ENCODE measurements at regions not wholly inside any gene's neighbourhood (a gene's known extent, or its start where the extent isn't known, plus 50 kb on each side); places are given as distances from the start of the nearest gene placed in this dataset.

DNA sequence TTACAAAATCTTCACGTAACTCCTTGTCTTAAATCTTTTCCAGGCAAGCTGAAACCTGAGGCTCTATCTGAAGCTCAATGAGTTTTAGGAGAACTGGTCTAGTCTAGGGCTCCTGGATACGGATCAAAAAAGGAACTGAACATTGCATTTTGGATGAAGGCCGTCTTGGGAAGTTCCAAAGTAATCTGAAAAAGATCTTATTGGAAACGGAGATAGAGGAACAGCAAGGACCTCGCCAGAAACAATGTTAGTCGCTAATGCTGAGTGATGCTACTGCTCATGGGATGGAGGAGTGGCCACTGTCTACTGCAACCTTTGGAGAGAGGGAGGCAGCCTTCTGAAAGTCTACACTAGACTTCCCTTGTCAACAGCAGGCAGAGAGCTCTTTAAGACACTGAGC lies 91.4 kb upstream of the ATXN1 start:
- CTCF ChIA-PET, result no interaction called here
- peaks cover under 1% of the 10 kb centered on the region for H3K9me3 Mint-ChIP-seq
- H3K4me3 Mint-ChIP-seq, result no peak overlapping the region

DNA sequence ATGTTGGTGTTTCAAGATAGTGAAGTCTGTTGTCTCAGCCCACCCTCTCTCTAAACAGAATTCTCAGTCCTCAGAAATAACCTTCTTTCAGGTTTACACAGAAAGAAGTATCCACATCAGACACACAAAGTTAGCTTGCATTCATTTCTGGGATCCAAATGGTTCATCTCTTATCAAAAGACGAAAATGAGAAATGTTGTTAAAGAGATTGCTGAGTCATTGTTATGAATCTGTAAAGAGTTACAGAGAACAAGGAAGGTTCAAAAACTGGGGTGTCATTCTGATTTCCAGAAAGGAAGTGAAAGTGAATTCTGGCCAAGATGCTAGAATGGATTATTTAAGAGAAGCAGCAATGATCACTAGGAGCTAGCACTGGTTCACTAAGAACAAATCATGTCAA lies 90.5 kb upstream of the ATXN1 start:
- Mint-ChIP-seq H3K36me3 (ENCODE audit: low read depth) (no peaks in the 10 kb centered on the region), H3K9me3 (no peaks in the 10 kb centered on the region), H3K27me3 (peaks cover 12% of the 10 kb centered on the region), H3K4me3 (no peak overlapping the region), H3K4me1 (peaks cover 46% of the 10 kb centered on the region), H3K27ac (no peak overlapping the region)
- ChIA-PET POLR2A (no interaction called here), CTCF (no interaction called here)
- DNase-seq, result no peak

More for the DNA sequence above, 91.4 kb upstream of the ATXN1 start:
- Mint-ChIP-seq H3K27ac (no peak overlapping the region), H3K36me3 (ENCODE audit: low read depth) (no peaks in the 10 kb centered on the region), H3K27me3 (peaks cover 12% of the 10 kb centered on the region), H3K4me1 (peaks cover 47% of the 10 kb centered on the region)
- DNase-seq, result no peak
- POLR2A ChIA-PET, result no interaction called here

DNA sequence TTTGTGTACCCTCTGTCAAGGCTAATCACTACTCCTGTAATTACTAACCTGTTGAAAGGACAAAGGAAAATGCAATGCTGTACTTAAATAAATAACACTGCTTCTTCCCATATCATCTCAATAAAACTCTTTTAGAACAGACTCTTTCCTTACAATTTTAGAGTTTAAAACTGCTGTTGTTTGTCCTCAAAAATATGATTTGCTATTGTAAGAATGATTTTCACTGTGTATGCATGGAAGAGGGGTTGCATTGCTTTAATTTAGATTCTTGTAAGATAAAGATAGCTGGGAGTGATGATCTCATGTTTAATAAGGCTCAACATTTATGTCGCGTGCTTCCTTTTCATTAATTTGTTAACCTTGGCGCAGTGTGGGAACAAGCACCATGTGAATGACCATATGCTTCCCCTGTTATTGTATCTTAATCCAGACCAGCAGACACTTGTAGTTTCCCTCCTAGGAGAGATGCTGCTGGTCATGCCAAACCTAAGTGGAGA lies 89.8 kb upstream of the ATXN1 start:
- peaks cover 46% of the 10 kb centered on the region for H3K4me1 Mint-ChIP-seq
- H3K27ac Mint-ChIP-seq, result no peak overlapping the region
- H3K4me3 Mint-ChIP-seq, result no peak overlapping the region
- peaks cover 10% of the 10 kb centered on the region for H3K27me3 Mint-ChIP-seq
- DNase-seq, result no peak
- no peaks in the 10 kb centered on the region for H3K36me3 Mint-ChIP-seq (ENCODE audit: low read depth)
- ChIA-PET POLR2A (interaction anchor here (1.2 kb wide), 1 partner anchor 14 kb away, joined by 3 read pairs; no protein-coding TSS in a partner anchor), CTCF (no interaction called here)
- H3K9me3 Mint-ChIP-seq, result no peaks in the 10 kb centered on the region

DNA sequence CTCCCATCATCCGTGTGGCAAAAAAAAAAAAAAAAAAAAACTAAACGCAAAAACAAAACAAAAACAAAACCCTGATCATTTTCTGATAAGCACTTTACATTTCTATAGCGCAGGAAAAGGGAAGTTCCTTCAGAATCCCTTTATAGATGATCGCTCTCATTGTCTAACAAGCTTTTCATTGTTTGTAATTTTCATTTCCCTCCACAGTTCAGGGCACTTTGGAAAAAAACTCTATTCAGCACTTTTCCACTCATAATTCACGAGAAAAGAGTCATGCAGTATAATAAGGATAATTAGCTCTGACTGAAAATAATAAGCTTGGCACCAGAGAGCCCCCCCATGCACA lies 89.4 kb upstream of the ATXN1 start:
- H3K4me1 Mint-ChIP-seq, result peaks cover 46% of the 10 kb centered on the region
- peaks cover 10% of the 10 kb centered on the region for H3K27me3 Mint-ChIP-seq
- no peak overlapping the region for H3K27ac Mint-ChIP-seq
- H3K36me3 Mint-ChIP-seq (ENCODE audit: low read depth), result no peaks in the 10 kb centered on the region
- ChIA-PET CTCF (no interaction called here), POLR2A (interaction anchor here (1.2 kb wide), 1 partner anchor 13 kb away, joined by 3 read pairs; no protein-coding TSS in a partner anchor)
- H3K9me3 Mint-ChIP-seq, result no peaks in the 10 kb centered on the region
- no peak for DNase-seq
- H3K4me3 Mint-ChIP-seq, result no peak overlapping the region

DNA sequence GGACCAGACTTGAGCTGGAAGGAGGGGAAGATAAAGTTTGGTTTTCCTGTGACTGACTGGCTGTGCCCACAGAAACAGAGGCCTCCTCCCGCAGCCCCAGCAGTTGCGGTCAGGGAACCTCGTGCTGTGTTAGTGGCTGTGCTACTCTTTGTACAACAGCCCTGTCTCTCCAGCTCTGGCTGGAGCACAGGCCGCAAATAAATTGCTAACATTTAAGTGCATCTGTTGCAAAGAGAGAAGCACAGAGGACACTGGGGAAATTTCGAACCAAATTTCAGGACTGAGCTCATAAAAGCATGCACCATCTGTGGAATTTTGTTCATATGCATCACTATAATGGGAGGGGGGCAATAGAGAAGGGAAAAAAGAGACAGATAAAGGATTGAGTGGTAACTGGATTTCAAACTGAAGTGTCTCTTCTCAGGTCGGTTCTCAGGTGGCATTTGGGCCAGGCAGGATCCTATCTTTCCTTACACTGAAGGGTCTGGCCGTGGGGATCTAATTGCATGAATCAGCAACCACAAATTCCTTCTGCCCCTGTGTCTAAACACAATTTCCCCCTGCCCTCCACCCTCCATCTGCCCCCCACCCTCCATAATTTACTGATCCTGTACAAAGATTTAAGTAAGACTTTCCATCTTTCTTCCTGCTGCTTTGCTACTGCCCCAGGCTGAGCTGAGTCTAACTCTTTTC lies 88.9 kb upstream of the ATXN1 start:
- H3K9me3 Mint-ChIP-seq, result no peaks in the 10 kb centered on the region
- no peak overlapping the region for H3K27ac Mint-ChIP-seq
- no peak for DNase-seq
- peaks cover 10% of the 10 kb centered on the region for H3K27me3 Mint-ChIP-seq
- ChIA-PET POLR2A (interaction anchor here (1.2 kb wide), 1 partner anchor 13 kb away, joined by 3 read pairs; no protein-coding TSS in a partner anchor), CTCF (no interaction called here)
- peaks cover 43% of the 10 kb centered on the region for H3K4me1 Mint-ChIP-seq
- no peak overlapping the region for H3K4me3 Mint-ChIP-seq
- H3K36me3 Mint-ChIP-seq (ENCODE audit: low read depth), result no peaks in the 10 kb centered on the region

DNA sequence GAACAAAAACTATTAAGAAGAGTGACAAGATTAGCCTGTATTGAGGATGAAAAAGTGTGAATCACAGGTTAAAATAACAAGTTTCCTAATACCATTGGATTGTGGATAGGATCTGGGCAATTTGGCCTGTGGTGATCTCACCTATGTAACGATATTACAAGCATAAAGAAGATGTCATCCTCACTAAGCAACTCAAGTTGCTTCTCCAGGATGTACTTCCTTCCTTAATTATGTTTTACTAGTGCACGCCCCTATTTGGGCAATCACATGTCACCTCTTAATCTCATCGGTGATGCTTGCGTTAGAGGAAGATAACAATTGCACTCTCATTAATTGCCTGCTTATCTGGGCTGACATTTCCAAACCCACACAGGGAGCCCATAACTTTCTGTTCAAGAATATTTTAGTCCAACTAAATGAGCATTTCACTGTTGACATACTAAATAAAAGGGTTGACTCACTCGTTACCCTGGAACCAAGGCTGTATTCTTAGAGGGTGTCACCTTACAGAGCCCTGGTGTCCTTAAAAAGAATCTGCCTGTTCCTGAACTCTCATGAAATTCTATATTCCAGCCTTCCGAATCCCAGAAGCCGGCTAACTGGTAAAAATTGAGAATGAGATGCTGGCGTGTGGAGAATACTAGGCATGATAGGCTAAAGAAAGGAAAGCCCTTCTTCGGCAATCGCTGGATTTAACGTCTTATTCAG lies 88.2 kb upstream of the ATXN1 start:
- no peak for DNase-seq
- peaks cover 10% of the 10 kb centered on the region for H3K27me3 Mint-ChIP-seq
- no peaks in the 10 kb centered on the region for H3K36me3 Mint-ChIP-seq (ENCODE audit: low read depth)
- no peaks in the 10 kb centered on the region for H3K9me3 Mint-ChIP-seq
- ChIA-PET POLR2A (interaction anchor here (1.2 kb wide), 1 partner anchor 12 kb away, joined by 3 read pairs; no protein-coding TSS in a partner anchor), CTCF (no interaction called here)
- peaks cover 37% of the 10 kb centered on the region for H3K4me1 Mint-ChIP-seq
- H3K27ac Mint-ChIP-seq, result no peak overlapping the region
- H3K4me3 Mint-ChIP-seq, result no peak overlapping the region

DNA sequence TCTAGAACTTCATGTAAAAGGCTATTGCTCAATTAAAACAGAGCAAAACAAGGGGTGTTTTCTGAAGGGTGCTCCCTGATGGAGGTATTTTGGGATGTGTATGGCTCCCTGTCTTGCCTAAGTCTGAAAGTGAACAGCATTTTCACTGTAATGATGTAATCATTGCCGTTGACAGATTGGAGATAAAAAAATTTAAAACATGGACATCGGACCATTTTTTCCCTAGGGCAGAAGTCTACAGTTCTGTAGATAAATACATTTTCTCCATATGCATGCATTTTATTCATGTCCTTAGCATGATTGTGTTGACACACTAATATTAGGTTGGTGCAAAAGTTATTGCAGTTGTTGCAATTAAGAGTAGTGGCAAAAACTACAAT lies 85.1 kb upstream of the ATXN1 start:
- no peak for DNase-seq
- H3K27ac Mint-ChIP-seq, result no peak overlapping the region
- H3K4me1 Mint-ChIP-seq, result peaks cover 28% of the 10 kb centered on the region
- no peaks in the 10 kb centered on the region for H3K9me3 Mint-ChIP-seq
- no peaks in the 10 kb centered on the region for H3K36me3 Mint-ChIP-seq (ENCODE audit: low read depth)
- peaks cover 11% of the 10 kb centered on the region for H3K27me3 Mint-ChIP-seq
- no peak overlapping the region for H3K4me3 Mint-ChIP-seq
- POLR2A ChIA-PET, result no interaction called here
- CTCF ChIA-PET, result interaction anchor here (1.1 kb wide), 1 partner anchor 10 kb away, joined by 3 read pairs; no protein-coding TSS in a partner anchor

DNA sequence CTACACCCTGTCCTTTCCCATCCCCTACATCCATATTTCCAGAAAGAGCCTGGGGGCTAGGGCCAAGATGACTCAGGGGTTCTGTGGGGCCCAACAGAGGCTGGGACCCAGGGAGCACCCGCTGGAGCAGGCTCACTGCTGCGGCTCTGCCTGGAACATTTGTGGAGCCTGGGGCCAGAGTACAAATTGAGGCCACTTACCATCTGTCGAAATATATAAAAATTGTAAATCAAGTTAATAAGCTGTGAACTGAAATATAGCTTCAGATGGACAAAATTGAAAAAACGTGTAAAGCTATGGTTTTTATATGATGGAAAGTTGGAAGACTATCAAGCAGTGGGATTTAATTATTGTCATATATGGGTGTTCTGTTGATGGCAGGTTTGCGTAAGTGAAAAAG lies 82.9 kb upstream of the ATXN1 start:
- Mint-ChIP-seq H3K27me3 (peaks cover 8% of the 10 kb centered on the region), H3K27ac (no peak overlapping the region), H3K4me3 (no peak overlapping the region), H3K36me3 (ENCODE audit: low read depth) (no peaks in the 10 kb centered on the region), H3K4me1 (peaks cover 16% of the 10 kb centered on the region), H3K9me3 (no peaks in the 10 kb centered on the region)
- CTCF ChIA-PET, result no interaction called here
- POLR2A ChIA-PET, result no interaction called here
- DNase-seq, result no peak

DNA sequence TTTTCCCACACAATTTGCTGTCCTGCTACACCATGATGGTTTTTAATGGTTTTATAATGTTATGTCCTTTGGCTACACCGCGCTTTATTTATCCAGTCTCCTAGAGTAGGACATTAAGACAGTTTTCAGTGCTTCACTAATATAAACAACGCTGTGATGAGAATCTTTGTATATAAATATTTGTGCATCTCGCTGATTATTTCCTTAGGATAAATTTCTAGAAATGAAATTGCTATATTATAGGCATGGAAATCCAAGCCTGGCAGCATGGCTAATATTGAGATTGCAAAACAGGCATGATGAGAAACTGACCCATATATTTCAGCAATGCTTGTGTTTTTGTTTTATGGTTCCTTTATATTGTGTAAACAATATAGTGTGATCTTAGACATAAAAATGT lies 81.4 kb upstream of the ATXN1 start:
- ChIA-PET CTCF (no interaction called here), POLR2A (no interaction called here)
- no peaks in the 10 kb centered on the region for H3K36me3 Mint-ChIP-seq (ENCODE audit: low read depth)
- DNase-seq, result no peak
- peaks cover 8% of the 10 kb centered on the region for H3K27me3 Mint-ChIP-seq
- H3K9me3 Mint-ChIP-seq, result no peaks in the 10 kb centered on the region
- no peak overlapping the region for H3K4me3 Mint-ChIP-seq
- H3K27ac Mint-ChIP-seq, result no peak overlapping the region
- H3K4me1 Mint-ChIP-seq, result peaks cover 20% of the 10 kb centered on the region

DNA sequence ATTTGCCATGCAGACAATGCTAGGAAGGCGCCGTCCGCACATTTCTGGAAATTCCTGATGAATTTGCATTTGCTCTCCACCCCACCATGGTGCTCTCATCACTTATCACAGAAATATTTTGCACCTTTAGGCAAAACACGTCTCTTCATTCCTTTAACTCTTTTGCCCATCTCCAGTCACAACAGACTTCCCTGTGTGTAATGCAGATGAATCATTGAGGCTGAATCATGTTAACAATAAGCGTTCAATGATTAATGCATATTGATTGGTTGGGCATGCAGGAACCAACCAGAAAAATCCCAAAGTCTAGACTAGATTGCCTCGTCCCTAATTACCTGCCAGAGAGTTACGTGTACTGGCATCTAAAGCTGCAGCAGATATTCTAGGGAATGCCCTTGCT lies 80.0 kb upstream of the ATXN1 start:
- H3K9me3 Mint-ChIP-seq, result no peaks in the 10 kb centered on the region
- H3K27ac Mint-ChIP-seq, result no peak overlapping the region
- H3K4me3 Mint-ChIP-seq, result no peak overlapping the region
- CTCF ChIA-PET, result no interaction called here
- H3K27me3 Mint-ChIP-seq, result peaks cover 8% of the 10 kb centered on the region
- DNase-seq, result no peak
- no peaks in the 10 kb centered on the region for H3K36me3 Mint-ChIP-seq (ENCODE audit: low read depth)
- POLR2A ChIA-PET, result no interaction called here
- H3K4me1 Mint-ChIP-seq, result peaks cover 35% of the 10 kb centered on the region

DNA sequence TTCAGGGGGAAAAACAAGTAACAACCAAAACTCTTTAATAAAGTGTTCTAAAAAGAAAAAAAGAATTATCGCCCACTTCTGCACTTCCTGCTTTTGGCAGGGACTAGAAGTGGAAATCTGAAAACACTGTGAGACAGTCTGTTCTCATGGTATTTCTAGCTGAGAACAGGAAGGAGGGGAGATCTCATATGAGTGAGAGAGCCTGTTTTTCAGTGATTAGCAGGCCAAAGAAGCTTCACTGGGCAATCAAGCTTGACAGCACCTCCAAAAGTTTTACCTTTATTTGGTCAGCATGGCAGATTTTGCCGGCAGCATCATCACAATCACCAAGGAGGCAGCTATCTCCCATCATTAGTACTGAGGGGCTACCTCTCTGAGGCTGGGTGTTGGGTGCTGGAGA lies 79.5 kb upstream of the ATXN1 start:
- Mint-ChIP-seq H3K27me3 (peaks cover 8% of the 10 kb centered on the region), H3K9me3 (no peaks in the 10 kb centered on the region), H3K4me1 (peaks cover 39% of the 10 kb centered on the region), H3K36me3 (ENCODE audit: low read depth) (no peaks in the 10 kb centered on the region), H3K4me3 (no peak overlapping the region), H3K27ac (no peak overlapping the region)
- CTCF ChIA-PET, result no interaction called here
- no peak for DNase-seq
- POLR2A ChIA-PET, result no interaction called here

DNA sequence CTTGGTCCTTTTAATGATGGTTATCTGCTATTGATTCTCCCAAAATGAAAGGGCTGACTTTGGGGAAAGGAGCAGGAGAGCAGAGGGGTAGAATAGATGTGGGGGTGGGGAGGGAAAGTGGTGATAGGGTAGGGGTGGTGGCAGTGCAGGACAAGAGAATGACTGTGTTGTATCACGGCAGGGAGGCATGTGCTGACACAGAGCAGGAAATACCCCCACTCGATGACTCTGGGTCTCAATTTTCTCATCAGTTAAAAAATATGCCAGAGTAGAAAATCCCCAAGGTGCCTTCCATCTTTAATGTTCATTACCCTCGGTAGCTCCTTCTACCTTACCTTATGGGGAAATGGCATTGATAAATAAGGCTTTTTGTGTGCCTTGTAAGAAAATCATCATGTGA lies 79.0 kb upstream of the ATXN1 start:
- Mint-ChIP-seq H3K27ac (no peak overlapping the region), H3K4me3 (no peak overlapping the region), H3K4me1 (peaks cover 39% of the 10 kb centered on the region), H3K27me3 (peaks cover 8% of the 10 kb centered on the region), H3K9me3 (no peaks in the 10 kb centered on the region), H3K36me3 (ENCODE audit: low read depth) (no peaks in the 10 kb centered on the region)
- ChIA-PET POLR2A (no interaction called here), CTCF (no interaction called here)
- no peak for DNase-seq

DNA sequence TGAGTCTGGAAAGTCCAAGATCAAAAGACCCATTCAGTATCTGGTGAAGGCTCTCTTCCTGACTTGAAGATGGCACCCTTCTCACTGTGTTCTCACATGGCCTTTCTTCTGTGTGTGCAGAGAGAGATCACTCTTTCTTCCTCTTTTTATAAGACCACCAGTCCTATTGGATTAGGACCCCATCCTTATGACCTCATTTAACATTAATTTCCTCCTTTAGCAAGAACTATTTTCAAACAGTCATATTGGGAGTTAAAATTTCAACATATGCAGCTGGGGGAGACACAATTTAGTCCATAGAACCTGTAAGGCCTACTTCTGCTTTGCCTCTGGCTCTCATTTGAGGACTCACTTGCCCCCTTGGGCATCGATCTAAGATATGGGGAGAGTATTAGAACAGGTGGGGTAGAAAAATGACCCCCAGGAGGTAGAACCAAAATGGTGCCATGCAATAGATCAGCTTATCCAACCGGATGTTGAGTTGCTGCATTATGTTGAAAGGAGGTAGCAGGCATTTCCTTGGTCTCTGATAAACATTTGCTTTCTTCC lies 78.4 kb upstream of the ATXN1 start:
- Mint-ChIP-seq H3K27me3 (peaks cover 8% of the 10 kb centered on the region), H3K27ac (no peak overlapping the region), H3K36me3 (ENCODE audit: low read depth) (no peaks in the 10 kb centered on the region), H3K4me1 (peaks cover 39% of the 10 kb centered on the region), H3K4me3 (no peak overlapping the region), H3K9me3 (no peaks in the 10 kb centered on the region)
- ChIA-PET CTCF (no interaction called here), POLR2A (no interaction called here)
- no peak for DNase-seq
